KBM-7 (cell line): ENCODE measurements at regions not wholly inside any gene's neighbourhood (a gene's known extent, or its start where the extent isn't known, plus 50 kb on each side); places are given as distances from the start of the nearest gene placed in this dataset.
"Not testable (repeated sequence)": the region's sequence is repeated elsewhere in the genome, so short reads cannot be mapped to it uniquely, and the experiment has no call there.

Experiments
- DNase-seq: peaks from one replicate; pipeline ENCODE4 v3.0.0-alpha.2; 2015
- in situ Hi-C: fragments of 300-500 bp; cut with MboI; formaldehyde crosslinking; loops from 2 replicates; pipeline ENCODE4 v1.14.3; 2020; ENCODE audit warnings: low sequenced_read_pairs, low pct_unique_long_range_greater_than_20kb, mixed read lengths

- no peak for DNase-seq
- in situ Hi-C loops: no loop called here
These were observed 159.0 kb upstream of the E2F7 start for GRCh38 chr12:77224346-77224745.

GRCh38 chr12:77222336-77222735, 157.0 kb upstream of the E2F7 start:
- DNase-seq: no peak
- in situ Hi-C loops: no loop called here

DNA sequence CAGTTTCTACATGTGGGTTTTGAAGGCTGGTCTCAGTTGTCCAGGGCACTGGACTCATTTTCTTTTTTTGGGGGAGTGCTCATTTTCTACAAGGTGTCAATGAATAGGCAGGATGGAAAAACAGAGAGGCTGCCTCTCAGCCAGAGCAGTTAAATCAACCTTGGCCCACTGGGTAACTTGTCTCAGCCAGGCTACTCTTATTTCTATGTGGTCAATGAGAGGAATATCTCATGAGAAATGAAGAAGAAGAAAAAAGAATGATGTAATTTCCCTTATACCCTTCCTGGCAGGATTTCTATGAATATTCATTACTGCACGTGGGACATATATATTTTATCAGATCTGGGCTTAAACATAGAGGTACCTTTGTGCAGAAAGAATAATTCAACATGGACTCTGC, 155.2 kb upstream of the E2F7 start:
- in situ Hi-C loops: no loop called here
- DNase-seq: no peak

DNA sequence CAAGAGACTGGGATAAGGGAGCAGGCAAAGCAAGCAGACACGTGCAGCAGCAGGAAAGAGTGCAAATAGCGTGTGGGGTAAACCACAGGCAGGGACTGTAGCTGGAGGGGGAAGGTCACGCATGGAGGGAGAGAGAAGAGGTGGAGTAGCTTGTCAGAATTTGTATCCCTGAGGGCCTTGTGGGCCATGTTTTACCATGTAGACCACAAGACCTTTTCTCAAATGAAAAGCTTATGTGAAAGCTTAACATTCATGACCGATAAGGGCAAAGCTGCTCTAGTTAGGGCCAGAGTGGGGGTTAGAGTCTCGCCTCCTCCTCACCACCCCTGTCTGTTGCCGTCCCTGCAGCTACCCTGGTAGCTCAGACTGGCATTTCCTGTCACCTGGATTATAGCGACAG, 152.9 kb upstream of the E2F7 start:
- in situ Hi-C loops: no loop called here
- DNase-seq: peak; percentile 14

DNA sequence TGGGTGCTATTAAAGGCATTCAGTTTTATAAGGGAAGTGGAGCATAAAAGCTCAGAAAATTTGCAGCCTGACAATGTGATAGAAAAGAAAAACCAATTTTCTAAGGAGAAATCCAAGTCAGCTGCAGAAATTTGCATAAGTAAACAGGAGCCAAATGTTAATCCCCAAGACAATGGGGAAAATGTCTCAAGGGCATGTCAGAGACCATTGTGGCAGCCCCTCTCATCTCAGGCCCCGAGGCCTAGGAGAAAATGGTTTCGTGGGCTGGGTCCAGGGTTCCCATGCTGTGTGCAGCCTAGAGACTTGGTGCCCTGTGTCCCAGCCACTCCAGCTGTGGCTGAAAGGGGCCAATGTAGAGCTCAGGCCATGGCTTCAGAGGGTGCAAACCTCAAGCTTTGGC, 150.8 kb upstream of the E2F7 start:
- DNase-seq, in situ Hi-C loops: not testable (repeated sequence)

- DNase-seq: no peak
- in situ Hi-C loops: no loop called here
These were observed 148.8 kb upstream of the E2F7 start for GRCh38 chr12:77214136-77214535.

DNA sequence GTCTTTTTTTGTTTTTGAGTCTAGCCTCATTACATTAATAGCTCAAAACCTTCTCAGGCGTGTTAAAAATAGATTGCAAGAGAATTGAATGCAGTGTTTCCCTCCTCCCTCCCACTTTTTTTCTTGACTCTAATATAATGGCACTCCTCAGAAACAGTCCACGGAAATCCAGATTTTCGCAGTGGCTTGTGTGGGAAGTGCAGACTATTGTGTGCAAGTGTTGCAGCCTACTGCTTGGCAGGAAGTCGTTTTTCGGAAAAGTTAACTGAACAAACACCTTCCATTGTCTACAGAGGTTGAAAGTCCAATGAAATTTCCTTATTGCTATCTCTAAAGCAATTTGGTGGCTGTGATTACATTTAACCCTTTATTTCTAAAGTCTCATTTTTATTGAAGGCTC, 147.9 kb upstream of the E2F7 start:
- DNase-seq: no peak
- in situ Hi-C loops: no loop called here

DNA sequence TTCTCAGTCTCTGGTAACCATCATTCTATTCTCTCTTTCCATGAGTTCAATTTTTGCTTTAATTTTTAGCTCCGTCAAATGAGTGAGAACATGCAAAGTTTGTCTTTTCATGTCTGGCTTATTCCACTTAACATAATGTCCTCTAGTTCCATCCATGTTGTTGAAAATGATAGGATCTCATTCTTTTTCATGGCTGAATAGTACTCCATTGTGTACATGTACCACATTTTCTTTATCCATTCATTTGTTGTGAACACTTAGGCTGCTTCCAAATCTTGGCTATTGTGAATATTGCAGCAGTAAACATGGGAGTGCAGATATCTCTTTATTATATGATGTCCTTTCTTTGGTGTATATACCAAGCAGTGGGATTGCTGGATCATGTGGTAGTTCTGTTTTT, 145.4 kb upstream of the E2F7 start:
- DNase-seq: no peak
- in situ Hi-C loops: no loop called here

DNA sequence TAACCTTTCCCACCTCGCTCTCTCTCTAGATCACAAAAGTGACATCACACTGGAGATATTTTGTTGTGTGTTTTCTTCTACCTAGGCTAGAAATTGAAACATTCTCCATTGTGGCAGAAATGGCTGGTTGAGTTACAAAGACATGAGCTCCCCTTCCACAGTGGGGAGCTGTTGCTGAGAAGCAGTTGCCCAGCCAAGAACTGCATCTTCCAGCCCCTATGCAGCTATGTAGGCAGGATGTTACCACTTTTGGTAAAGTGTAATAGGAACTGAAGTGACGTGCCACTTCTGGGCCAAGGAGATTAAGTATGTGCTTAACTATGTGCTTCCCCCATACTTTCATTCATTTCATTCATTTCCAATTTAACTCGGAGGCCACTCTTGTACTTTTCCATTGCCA, 138.7 kb upstream of the E2F7 start:
- in situ Hi-C loops: no loop called here
- no peak for DNase-seq

- no peak for DNase-seq
- in situ Hi-C loops: no loop called here
These were observed 137.2 kb upstream of the E2F7 start for GRCh38 chr12:77202457-77203060.

DNA sequence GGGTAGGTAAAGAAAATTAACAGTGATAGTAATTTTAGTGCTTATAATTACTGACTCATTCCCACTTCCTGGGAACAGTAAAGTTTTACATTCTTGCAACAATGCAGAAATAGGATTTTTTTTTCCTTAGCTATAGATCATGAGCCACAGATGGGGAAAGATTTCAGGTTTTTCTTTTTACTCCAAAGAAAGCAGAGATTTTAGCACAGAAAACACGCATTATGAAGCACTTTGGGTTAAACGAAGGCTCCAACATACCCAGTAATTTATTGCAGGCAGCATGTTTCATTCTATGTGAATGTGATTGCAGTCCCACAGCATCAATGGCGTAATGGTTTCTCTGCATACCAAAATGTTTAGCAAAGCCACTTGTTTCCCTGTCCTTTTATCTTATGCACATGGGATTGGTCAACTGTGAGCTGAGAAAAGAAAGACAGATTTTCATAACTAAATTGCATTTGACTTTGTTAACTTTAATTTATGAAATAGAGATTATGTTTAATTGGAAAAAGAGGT, 124.6 kb upstream of the E2F7 start:
- in situ Hi-C loops: no loop called here
- no peak for DNase-seq

- in situ Hi-C loops: no loop called here
- DNase-seq: no peak
These were observed 124.1 kb upstream of the E2F7 start for GRCh38 chr12:77189458-77189857.

DNA sequence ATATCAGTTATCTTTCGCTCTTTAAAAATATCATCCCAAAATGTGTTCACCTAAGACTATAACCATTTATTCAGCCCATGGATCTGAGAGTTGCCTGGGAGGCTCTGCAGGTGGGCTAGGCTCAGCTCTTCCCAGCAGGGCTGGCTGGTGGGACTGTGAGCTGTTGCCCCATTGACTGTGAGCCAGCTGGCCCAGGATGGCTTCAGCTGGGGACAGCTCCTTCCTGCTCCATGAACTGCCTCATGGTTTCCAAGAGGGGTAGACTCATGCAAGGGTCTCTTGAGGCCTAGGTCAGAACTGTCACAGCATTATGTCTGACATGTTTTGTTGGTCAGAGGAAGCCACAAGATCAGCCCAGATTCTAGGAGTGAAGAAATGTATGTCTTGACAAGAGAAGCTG, 114.1 kb upstream of the E2F7 start:
- no peak for DNase-seq
- in situ Hi-C loops: no loop called here

DNA sequence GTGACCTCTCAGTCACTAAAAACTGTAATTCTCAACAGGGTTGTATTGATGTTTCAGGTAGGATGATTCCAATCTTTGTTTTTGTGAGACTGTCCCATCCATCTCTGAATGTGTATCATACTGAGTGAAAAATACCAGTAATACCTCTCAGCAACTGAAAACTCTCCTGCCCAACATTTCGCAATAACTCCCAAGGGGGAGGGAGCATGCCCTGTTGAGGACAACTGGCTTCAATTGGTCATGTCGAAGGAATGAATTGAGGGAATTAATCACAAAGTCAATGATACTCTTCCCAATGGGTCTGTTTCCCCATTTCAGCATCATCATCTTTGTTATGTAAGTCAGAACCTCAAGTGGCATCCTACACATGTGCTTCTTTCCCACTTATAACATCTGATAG, 102.4 kb upstream of the E2F7 start:
- no peak for DNase-seq
- in situ Hi-C loops: no loop called here

DNA sequence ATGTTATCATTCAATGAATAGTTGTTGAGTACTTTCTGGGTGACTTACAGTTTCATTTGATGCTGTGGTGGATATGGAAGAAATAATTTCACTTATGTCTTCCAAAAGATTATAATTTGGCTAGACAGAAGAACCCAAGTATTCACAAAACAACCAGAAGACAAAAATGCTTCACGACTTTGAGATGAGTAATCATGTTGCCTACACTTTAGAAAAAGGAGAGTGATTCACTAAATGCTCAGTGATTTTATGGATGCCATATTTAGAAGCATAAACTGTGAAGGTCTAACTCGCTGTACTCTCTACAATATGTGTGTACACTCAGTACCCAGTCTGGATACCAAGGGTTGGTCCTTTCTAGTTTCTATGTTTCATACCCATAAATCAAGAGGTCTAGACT, 101.3 kb upstream of the E2F7 start:
- in situ Hi-C loops: no loop called here
- no peak for DNase-seq

GRCh38 chr12:77163074-77164038, 98.0 kb upstream of the E2F7 start:
- in situ Hi-C loops: no loop called here
- DNase-seq: no peak

- in situ Hi-C loops: no loop called here
- no peak for DNase-seq
These were observed 96.6 kb upstream of the E2F7 start for GRCh38 chr12:77161944-77162343.

DNA sequence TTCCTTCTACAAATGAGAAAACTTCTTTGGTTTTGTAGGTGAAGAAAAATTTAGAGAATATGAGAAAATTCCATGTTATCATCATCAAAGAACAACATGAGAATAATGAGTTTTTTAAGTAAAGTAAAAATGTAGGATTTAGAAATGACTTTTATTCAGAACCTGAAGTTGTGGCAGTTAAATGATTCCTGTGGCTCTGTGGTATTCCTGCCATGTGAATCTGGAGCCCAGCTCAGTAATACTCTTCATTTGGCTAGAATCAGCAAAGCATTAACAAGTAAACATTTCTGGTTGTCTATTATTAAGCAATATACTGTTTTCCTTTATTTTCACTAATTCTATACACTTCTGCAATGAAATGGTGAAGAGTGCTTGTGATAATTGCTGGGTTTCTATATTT, 95.6 kb upstream of the E2F7 start:
- in situ Hi-C loops: no loop called here
- no peak for DNase-seq

- DNase-seq: no peak
- in situ Hi-C loops: no loop called here
These were observed 88.3 kb upstream of the E2F7 start for GRCh38 chr12:77153706-77154105.

- DNase-seq: peak; percentile 3
- in situ Hi-C loops: no loop called here
These were observed 87.3 kb upstream of the E2F7 start for GRCh38 chr12:77152623-77153193.
